ENCODE measurements at regions not wholly inside any gene's neighbourhood (a gene's known extent, or its start where the extent isn't known, plus 50 kb on each side); places are given as distances from the start of the nearest gene placed in this dataset.

- TF ChIP-seq CTCF (IDR thresholded peaks at IDR 0.05) (no peak), POLR2A (IDR thresholded peaks at IDR 0.05) (no peak)
These were observed 490.4 kb upstream of the C1orf87 start for GRCh38 chr1:60563777-60564535.

Data from thyroid gland (tissue), 4 donors.